ENCODE measurements at regions not wholly inside any gene's neighbourhood (a gene's known extent, or its start where the extent isn't known, plus 50 kb on each side); places are given as distances from the start of the nearest gene placed in this dataset.

- DNase-seq: no peak
- Histone ChIP-seq H3K4me3 (no peak overlapping the region), H3K27me3 (no peaks in the 10 kb centered on the region), H3K36me3 (replicated peaks in 1 of 2) (no peaks in the 10 kb centered on the region), H3K4me1 (replicated peaks in 1 of 2) (no peaks in the 10 kb centered on the region), H3K27ac (no peak overlapping the region), H3K9me3 (replicated peaks in 1 of 3) (no peaks in the 10 kb centered on the region)
- TF ChIP-seq POLR2A (IDR thresholded peaks at IDR 0.05): no peak
- no peak for TF ChIP-seq CTCF (IDR thresholded peaks at IDR 0.05)
- intact Hi-C loops (cut with DNase I): no loop called here
These were observed 96.0 kb upstream of the WDFY3 start for GRCh38 chr4:85062466-85062865.

- H3K9me3 ChIP-seq (replicated peaks in 1 of 3): no peaks in the 10 kb centered on the region
- intact Hi-C loops (cut with DNase I): no loop called here
- DNase-seq: no peak
- no peaks in the 10 kb centered on the region for H3K36me3 ChIP-seq (replicated peaks in 1 of 2)
- 89 to 95% (median 93%) methylated on average over 2 of the region's 2 CpGs for WGBS, 4 donors
- no peaks in the 10 kb centered on the region for H3K4me1 ChIP-seq (replicated peaks in 1 of 2)
- TF ChIP-seq CTCF (IDR thresholded peaks at IDR 0.05) (no peak), POLR2A (IDR thresholded peaks at IDR 0.05) (no peak)
- H3K4me3 ChIP-seq: no peak overlapping the region
- no peak overlapping the region for H3K27ac ChIP-seq
- no peaks in the 10 kb centered on the region for H3K27me3 ChIP-seq
These were observed 100.9 kb upstream of the WDFY3 start for GRCh38 chr4:85067342-85067741.

GRCh38 chr4:85078016-85078415 is 111.5 kb upstream of the WDFY3 start:
- 74 to 90% (median 79%) methylated on average over 2 of the region's 2 CpGs for WGBS, 4 donors

GRCh38 chr4:85081196-85081595 is 114.7 kb upstream of the WDFY3 start:
- no peak for DNase-seq
- WGBS, 4 donors: 55 to 75% (median 67%) methylated on average over 1 of the region's 1 CpG
- intact Hi-C loops (cut with DNase I): no loop called here
- H3K4me3 ChIP-seq: no peak overlapping the region
- no peaks in the 10 kb centered on the region for H3K27me3 ChIP-seq
- no peak overlapping the region for H3K27ac ChIP-seq
- H3K9me3 ChIP-seq (replicated peaks in 1 of 3): no peaks in the 10 kb centered on the region
- H3K4me1 ChIP-seq (replicated peaks in 1 of 2): no peaks in the 10 kb centered on the region
- no peaks in the 10 kb centered on the region for H3K36me3 ChIP-seq (replicated peaks in 1 of 2)
- no peak for TF ChIP-seq CTCF (IDR thresholded peaks at IDR 0.05)
- TF ChIP-seq POLR2A (IDR thresholded peaks at IDR 0.05): no peak

More at GRCh38 chr4:85078016-85078415, 111.5 kb upstream of the WDFY3 start:
- DNase-seq: no peak
- no peak for TF ChIP-seq CTCF (IDR thresholded peaks at IDR 0.05)
- no peaks in the 10 kb centered on the region for H3K9me3 ChIP-seq (replicated peaks in 1 of 3)
- H3K27ac ChIP-seq: no peak overlapping the region
- H3K4me3 ChIP-seq: no peak overlapping the region
- no peaks in the 10 kb centered on the region for H3K27me3 ChIP-seq
- no peaks in the 10 kb centered on the region for H3K36me3 ChIP-seq (replicated peaks in 1 of 2)
- intact Hi-C loops (cut with DNase I): no loop called here
- H3K4me1 ChIP-seq (replicated peaks in 1 of 2): no peaks in the 10 kb centered on the region
